GM12878 (cell line): ENCODE measurements at regions not wholly inside any gene's neighbourhood (a gene's known extent, or its start where the extent isn't known, plus 50 kb on each side); places are given as distances from the start of the nearest gene placed in this dataset.
"Not testable (repeated sequence)": the region's sequence is repeated elsewhere in the genome, so short reads cannot be mapped to it uniquely, and the experiment has no call there.

Experiments
- ATAC-seq: fragments of 200-7000 bp; cut with Tn5 transposase; 3 replicates; pipeline ENCODE4 v1.9.1; 2020; ENCODE audit warnings: mild to moderate bottlenecking, moderate library complexity
- BruUV-seq: library from RNA; stranded (reverse); fragments of 400-500 nt; replicated peaks from 2 replicates; lab custom pipeline; 2021; lab: Mats Ljungman, UMichigan
- CTCF ChIA-PET: fragments of 300-600 bp; sonication (Branson Sonifier 250); formaldehyde crosslinking; extraction: SDS; loops from one replicate; lab custom pipeline; 2021; ENCODE audit warnings: inconsistent platforms; lab: Yijun Ruan, JAX
- POLR2A ChIA-PET: fragments of 350-600 bp; formaldehyde crosslinking; extraction: SDS; loops from one replicate; lab custom pipeline; 2021; ENCODE audit warnings: inconsistent platforms; lab: Charles Lee
- RAD21 ChIA-PET: fragments of 300-600 bp; sonication (Branson Sonifier 250); formaldehyde crosslinking; loops from one replicate; lab custom pipeline; 2023; ENCODE audit warnings: antibody characterized with exemption; ENCODE audit not compliant: unreplicated experiment; lab: Charles Lee
- SMC1A ChIA-PET: fragments of 300-600 bp; sonication (Branson Sonifier 250); formaldehyde crosslinking; loops from one replicate; lab custom pipeline; 2023; ENCODE audit not compliant: unreplicated experiment, uncharacterized antibody; lab: Charles Lee
- DNase-seq: peaks from one replicate; pipeline ENCODE4 v3.0.0-alpha.2; 2011; ENCODE audit warnings: low read depth, low spot score
- FAIRE-seq: peaks from 3 replicates; lab custom pipeline; 2011; peaks lifted over from hg19 to GRCh38; lab: Jason Lieb, UNC
- H2AFZ ChIP-seq: 2 replicates; pipeline ENCODE4 v1.6.0; 2011; ENCODE audit warnings: low read depth, low read length, control low read depth; ENCODE audit not compliant: control insufficient read depth
- H3K27ac ChIP-seq: 2 replicates; pipeline ENCODE4 v1.5.1; 2011; ENCODE audit warnings: control low read depth; ENCODE audit not compliant: control insufficient read depth, insufficient read depth
- H3K27me3 ChIP-seq, 2 experiments: replicated peaks in 1 of 2; 2 replicates each; pipeline versions ENCODE4 v1.6.0 to v1.6.1; 2011; ENCODE audit warnings: low read length in 1 of 2; ENCODE audit not compliant: control insufficient read depth in 2 of 2, insufficient read depth in 2 of 2
- H3K36me3 ChIP-seq, 2 experiments: 2 replicates each; pipeline ENCODE4 v1.5.1; 2011; ENCODE audit warnings: low read length in 1 of 2; ENCODE audit not compliant: control insufficient read depth in 2 of 2, insufficient read depth in 2 of 2
- H3K4me1 ChIP-seq: 2 replicates; pipeline ENCODE4 v1.6.1; 2011; ENCODE audit warnings: mild to moderate bottlenecking, low read length, moderate library complexity, mixed read lengths; ENCODE audit not compliant: control insufficient read depth, insufficient read depth
- H3K4me2 ChIP-seq: 2 replicates; pipeline ENCODE4 v1.6.0; 2011; ENCODE audit warnings: control low read depth; ENCODE audit not compliant: control insufficient read depth, insufficient read depth
- H3K4me3 ChIP-seq: fragments of 200-600 bp; sonication (generic); 2 replicates; pipeline ENCODE4 v1.5.1; 2016
- H3K79me2 ChIP-seq: 2 replicates; pipeline ENCODE4 v1.6.0; 2011; ENCODE audit warnings: low read length; ENCODE audit not compliant: control insufficient read depth, insufficient read depth
- H3K9ac ChIP-seq: 2 replicates; pipeline ENCODE4 v1.8.0; 2011; ENCODE audit warnings: low read length, control low read depth, mixed read lengths; ENCODE audit not compliant: control insufficient read depth, insufficient read depth
- H3K9me3 ChIP-seq: replicated peaks from 3 replicates; pipeline ENCODE4 v1.5.1; 2011; ENCODE audit warnings: mild to moderate bottlenecking, low read length; ENCODE audit not compliant: control insufficient read depth, insufficient read depth
- H4K20me1 ChIP-seq: 2 replicates; pipeline ENCODE4 v1.6.0; 2011; ENCODE audit not compliant: control insufficient read depth, insufficient read depth
- RFX5 ChIP-seq: IDR thresholded peaks from 2 replicates; pipeline ENCODE4 v1.6.1; 2011; ENCODE audit warnings: low read depth, low read length, improper control_type of control experiment
- SUZ12 ChIP-seq: fragments of 200-600 bp; sonication (generic); IDR thresholded peaks from one replicate; pipeline ENCODE4 v1.6.1; 2018; ENCODE audit warnings: antibody characterized with exemption, mild to moderate bottlenecking; ENCODE audit not compliant: unreplicated experiment
- WGBS: methylation state at CpG from one replicate; pipeline ENCODE4 v1.1.6; 2016; ENCODE audit warnings: low lambda C conversion rate; ENCODE audit not compliant: insufficient replicate concordance, insufficient coverage; ENCODE audit errors: missing lambda C conversion rate; 5-methylcytosine and 5-hydroxymethylcytosine counted together
- in situ Hi-C: fragments of 300-500 bp; cut with MboI; formaldehyde crosslinking; loops from 9 replicates; pipeline ENCODE4 v1.14.3; 2018; ENCODE audit warnings: mixed read lengths
- intact Hi-C: fragments of 100-400 bp; cut with micrococcal nuclease; formaldehyde crosslinking; loops from one replicate; pipeline ENCODE4 v1.14.2; 2022; ENCODE audit not compliant: unreplicated experiment

DNA sequence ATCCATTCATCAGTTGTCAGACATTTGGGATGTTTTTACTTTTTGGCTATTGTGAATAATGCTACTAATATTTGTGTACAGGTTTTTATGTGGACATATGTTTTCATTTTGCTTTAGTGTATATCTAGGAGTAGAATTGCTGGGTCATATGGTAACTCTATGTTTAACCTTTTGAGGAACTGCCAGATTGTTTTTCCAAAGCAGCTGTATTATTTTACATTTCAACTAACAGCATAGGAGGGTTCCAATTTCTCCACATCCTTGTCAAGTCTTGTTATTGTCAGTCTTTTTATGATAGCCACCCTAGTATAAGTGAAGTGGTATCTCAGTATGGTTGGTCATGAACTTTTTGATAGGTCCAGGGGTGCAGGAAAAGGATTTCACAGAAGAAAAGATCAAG lies 114.5 kb upstream of the FAM9C start:
- POLR2A ChIA-PET = no interaction called here

DNA sequence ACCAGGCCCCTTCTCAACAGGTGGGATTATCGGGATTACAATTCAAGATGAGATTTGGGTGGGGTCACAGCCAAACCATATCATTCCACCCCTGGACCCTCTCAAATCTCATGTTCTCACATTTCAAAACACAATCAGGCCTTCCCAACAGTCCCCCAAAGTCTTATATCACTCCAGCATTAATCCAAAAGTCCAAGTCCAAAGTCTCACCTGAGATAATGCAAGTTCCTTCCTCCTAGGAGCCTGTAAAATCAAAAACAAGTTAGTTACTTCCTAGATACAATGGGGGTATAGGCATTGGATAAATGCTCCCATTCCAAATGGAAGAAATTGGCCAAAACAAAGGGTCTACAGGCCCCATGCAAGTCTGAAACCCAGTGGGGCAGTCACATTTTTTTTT lies 111.1 kb upstream of the FAM9C start:
- SMC1A ChIA-PET, H3K4me3 ChIP-seq, H3K27ac ChIP-seq, H3K27me3 ChIP-seq, FAIRE-seq, ATAC-seq, H2AFZ ChIP-seq, RAD21 ChIA-PET, H3K79me2 ChIP-seq, in situ Hi-C loops, DNase-seq, H3K36me3 ChIP-seq, H4K20me1 ChIP-seq, intact Hi-C loops, H3K4me2 ChIP-seq, H3K4me1 ChIP-seq, H3K9me3 ChIP-seq, POLR2A ChIA-PET, BruUV-seq, H3K9ac ChIP-seq: not testable (repeated sequence)
- CTCF ChIA-PET = interaction anchor here (0.6 kb wide), 1 partner anchor 68 kb away, joined by 4 read pairs; no protein-coding TSS in a partner anchor
- 67% methylated on average over 1 of the region's 1 CpG for WGBS

More for the DNA sequence above, 114.5 kb upstream of the FAM9C start:
- no peaks in the 10 kb centered on the region for H3K36me3 ChIP-seq
- ChIA-PET SMC1A (interaction anchor here (0.7 kb wide), 1 partner anchor 39 kb away, joined by 3 read pairs; no protein-coding TSS in a partner anchor), RAD21 (no interaction called here), CTCF (no interaction called here)
- no peaks in the 10 kb centered on the region for H3K4me1 ChIP-seq
- H3K4me2 ChIP-seq = no peak overlapping the region
- no peaks in the 10 kb centered on the region for H3K79me2 ChIP-seq
- DNase-seq = no peak
- no peak for ATAC-seq
- H4K20me1 ChIP-seq = no peaks in the 10 kb centered on the region
- intact Hi-C loops (no loop called here), in situ Hi-C loops (no loop called here)
- no peak overlapping the region for H3K9ac ChIP-seq
- H3K27ac ChIP-seq = no peak overlapping the region
- H3K4me3 ChIP-seq = no peak overlapping the region
- H3K27me3 ChIP-seq = no peaks in the 10 kb centered on the region
- no TSS peak for BruUV-seq
- H2AFZ ChIP-seq = no peak overlapping the region
- peaks cover under 1% of the 10 kb centered on the region; the same call in 1 of the 3 replicates for H3K9me3 ChIP-seq
- no peak for FAIRE-seq
- TF ChIP-seq SUZ12 (no peak), RFX5 (no peak)
